Right lobe of liver (tissue), 4 donors: ENCODE measurements at regions not wholly inside any gene's neighbourhood (a gene's known extent, or its start where the extent isn't known, plus 50 kb on each side); places are given as distances from the start of the nearest gene placed in this dataset.

ENCODE experiments used
- POLR2A ChIP-seq: fragments of 450-650 bp; IDR thresholded peaks from one replicate; pipeline ENCODE4 v1.6.1; 2017; ENCODE audit warnings: antibody characterized with exemption, mild to moderate bottlenecking
- TF ChIP-seq, protein P1 (sequence below), 4 donors: fragments of 200-600 bp in 3 of 4; fragments of 450-650 bp in 1 of 4; IDR thresholded peaks; one replicate each; pipeline versions ENCODE4 v1.5.1 to v1.8.0; 2016 to 2022; ENCODE audit warnings: antibody characterized with exemption in 4 of 4, mild to moderate bottlenecking in 2 of 4
- donor health status: DM: no; HTN: no; CAD: no.
- donor health status: DM: no; HTN: no; CAD: no.
- donor health status: DM: no; HTN: yes; CAD: no.

DNA sequence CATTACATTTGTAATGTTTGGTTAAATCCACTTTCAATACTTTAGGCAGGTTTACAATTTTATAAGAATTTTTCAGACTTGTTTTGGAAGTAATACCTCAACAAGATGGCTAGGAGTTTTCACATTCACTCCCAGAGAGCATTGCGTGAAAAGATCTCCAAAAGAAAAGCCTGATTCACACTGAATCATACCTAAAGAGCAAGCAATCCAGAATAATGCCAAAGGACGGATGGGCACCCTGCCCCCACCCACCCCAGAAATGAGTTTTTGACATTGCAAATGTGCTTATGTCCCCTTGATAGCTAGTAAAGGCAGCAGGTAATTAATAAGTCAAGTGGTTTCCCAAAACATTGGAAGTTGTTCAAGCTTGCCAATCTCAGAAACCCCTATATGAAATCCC is 557.7 kb upstream of the TENM3 start:
- no peak for TF ChIP-seq POLR2A
- TF ChIP-seq, protein P1, sequence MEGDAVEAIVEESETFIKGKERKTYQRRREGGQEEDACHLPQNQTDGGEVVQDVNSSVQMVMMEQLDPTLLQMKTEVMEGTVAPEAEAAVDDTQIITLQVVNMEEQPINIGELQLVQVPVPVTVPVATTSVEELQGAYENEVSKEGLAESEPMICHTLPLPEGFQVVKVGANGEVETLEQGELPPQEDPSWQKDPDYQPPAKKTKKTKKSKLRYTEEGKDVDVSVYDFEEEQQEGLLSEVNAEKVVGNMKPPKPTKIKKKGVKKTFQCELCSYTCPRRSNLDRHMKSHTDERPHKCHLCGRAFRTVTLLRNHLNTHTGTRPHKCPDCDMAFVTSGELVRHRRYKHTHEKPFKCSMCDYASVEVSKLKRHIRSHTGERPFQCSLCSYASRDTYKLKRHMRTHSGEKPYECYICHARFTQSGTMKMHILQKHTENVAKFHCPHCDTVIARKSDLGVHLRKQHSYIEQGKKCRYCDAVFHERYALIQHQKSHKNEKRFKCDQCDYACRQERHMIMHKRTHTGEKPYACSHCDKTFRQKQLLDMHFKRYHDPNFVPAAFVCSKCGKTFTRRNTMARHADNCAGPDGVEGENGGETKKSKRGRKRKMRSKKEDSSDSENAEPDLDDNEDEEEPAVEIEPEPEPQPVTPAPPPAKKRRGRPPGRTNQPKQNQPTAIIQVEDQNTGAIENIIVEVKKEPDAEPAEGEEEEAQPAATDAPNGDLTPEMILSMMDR (IDR thresholded peaks at IDR 0.05): no peak
